GM19324 (cell line): ENCODE measurements at regions not wholly inside any gene's neighbourhood (a gene's known extent, or its start where the extent isn't known, plus 50 kb on each side); places are given as distances from the start of the nearest gene placed in this dataset.
A peak's percentile ranks its signal among the peaks of the same experiment; 100 is the strongest.

ENCODE experiments used
- ATAC-seq: cut with Tn5 transposase; IDR thresholded peaks from one replicate; pipeline ENCODE4 v1.9.1; 2021; ENCODE audit warnings: mild to moderate bottlenecking, moderate library complexity; ENCODE audit not compliant: unreplicated experiment, low FRiP score

GRCh38 chr4:167469436-167469835, 235.1 kb upstream of the SPOCK3 start:
- no peak for ATAC-seq

- ATAC-seq = no peak
Measured at GRCh38 chr4:167475951-167476350, 241.7 kb upstream of the SPOCK3 start.

DNA sequence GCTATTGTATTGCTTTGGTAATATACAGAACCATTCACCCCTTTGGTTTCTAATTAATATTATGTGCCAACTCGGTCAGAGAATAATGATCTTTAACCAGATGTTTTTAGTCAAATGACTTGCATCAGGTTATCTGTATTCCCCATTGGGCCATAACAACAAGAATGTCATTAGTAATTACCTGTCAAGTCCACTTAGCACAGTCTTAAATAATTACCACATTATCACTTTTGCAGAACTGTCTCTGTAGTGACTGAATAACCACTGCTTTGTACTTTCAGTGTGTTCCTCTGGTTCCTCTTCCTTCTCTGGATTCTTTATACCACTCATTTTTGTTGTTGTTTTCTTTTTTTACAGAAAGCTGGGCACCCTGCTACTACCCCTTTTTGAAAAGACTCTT, 257.7 kb upstream of the SPOCK3 start:
- no peak for ATAC-seq

DNA sequence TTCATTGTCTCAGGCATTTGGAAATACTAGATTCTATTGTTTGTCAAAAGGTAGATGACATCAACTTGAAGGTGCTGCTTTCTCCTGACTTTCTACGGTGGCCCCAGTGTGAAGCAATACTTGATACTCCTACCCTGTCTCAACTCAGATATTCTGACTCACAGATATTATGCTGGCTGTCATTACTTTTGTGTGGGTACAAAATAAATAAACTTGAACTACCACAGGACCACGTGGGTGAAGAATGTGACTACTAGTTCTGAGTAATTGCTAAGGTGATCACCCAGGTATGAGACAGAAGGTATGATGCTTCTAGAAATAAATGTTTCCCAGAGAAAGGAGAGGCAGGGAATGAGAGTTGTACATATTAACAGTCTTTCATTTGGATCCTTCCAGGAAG, 275.3 kb upstream of the SPOCK3 start:
- ATAC-seq = no peak

GRCh38 chr4:167524091-167524490, 289.8 kb upstream of the SPOCK3 start:
- no peak for ATAC-seq

- no peak for ATAC-seq
Measured at GRCh38 chr4:167537761-167538160, 303.5 kb upstream of the SPOCK3 start.

GRCh38 chr4:167541286-167541685, 307.0 kb upstream of the SPOCK3 start:
- no peak for ATAC-seq

DNA sequence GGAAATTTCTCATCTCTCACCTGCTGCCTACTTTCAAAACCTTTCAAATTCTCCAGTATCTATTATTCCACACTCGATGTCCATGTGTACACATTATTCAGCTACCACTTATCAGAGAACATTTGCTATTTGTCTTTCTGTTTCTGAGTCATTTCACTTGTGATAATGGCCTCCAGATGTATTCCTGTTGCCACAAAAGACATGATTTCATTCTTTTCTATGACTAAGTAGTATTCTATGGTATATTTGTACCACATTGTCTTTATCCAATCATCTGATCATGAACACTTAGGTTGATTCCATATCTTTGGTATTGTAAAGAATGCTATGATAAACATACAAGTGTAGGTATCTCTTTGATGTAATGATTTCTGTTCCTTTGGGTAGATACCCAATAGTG, 310.1 kb upstream of the SPOCK3 start:
- no peak for ATAC-seq

DNA sequence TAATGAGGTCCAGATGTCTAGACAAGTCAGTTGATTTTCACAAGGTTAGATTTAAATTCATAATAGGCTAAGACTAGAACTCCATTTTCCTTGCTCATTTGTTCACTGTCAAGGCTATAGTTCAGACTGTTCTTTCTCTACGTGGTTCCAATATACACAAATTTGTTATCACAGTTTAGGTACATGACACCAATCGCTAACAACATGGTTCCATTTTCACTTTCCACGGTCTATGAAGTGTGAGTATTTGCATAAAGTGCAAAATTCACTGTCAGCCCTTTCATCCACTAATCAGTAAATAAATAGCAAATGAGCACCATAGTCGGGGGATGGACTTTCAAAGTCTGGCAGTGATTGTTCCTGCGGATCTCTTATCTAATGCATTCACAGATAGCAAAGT, 315.7 kb upstream of the SPOCK3 start:
- ATAC-seq = no peak

GRCh38 chr4:167555338-167556022, 321.2 kb upstream of the SPOCK3 start:
- peak; percentile 84 for ATAC-seq

DNA sequence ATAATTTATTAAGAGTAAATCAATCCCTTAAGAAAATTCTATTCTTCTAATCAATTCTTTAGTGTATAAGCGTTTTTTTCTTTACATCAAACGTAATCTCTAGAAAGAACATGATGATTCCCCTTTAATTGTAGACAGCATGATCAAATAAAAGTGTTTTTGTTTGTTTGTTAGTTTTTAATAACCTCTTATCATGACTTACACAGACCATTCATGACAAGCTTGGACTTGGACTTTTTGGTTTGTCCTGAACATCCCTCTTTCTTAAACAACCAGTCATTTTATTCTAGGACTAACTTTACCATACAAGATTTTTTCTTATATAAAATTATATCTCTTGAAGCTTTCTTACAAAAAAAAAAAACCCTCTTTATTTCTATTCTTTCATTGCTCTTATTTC, 344.6 kb upstream of the SPOCK3 start:
- no peak for ATAC-seq

DNA sequence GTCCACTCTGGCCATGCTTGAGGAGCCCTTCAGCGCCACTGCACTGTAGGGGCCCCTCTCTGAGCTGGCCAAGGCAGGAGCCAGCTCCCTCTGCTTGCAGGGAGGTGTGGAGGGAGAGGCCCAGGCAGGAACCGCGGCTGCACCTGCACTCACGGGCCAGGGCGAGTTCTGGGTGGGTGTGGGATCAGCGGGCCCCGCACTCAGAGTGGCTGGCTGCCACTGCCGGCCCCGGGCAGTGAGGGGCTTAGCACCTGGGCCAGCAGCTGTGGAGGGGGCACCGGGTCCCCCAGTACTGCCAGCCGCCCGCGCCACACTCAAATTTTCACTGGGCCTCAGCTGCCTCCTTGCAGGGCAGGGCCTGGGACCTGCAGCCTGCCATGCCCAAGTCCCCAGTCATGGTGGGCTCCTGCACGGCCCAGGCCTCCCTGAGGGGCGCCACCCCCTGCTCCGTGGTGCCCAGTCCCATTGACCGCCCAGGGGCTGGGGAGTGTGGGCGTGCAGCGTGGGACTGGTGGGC, 347.2 kb upstream of the SPOCK3 start:
- no peak for ATAC-seq

- ATAC-seq = no peak
Measured at GRCh38 chr4:167587361-167587760, 353.1 kb upstream of the SPOCK3 start.

DNA sequence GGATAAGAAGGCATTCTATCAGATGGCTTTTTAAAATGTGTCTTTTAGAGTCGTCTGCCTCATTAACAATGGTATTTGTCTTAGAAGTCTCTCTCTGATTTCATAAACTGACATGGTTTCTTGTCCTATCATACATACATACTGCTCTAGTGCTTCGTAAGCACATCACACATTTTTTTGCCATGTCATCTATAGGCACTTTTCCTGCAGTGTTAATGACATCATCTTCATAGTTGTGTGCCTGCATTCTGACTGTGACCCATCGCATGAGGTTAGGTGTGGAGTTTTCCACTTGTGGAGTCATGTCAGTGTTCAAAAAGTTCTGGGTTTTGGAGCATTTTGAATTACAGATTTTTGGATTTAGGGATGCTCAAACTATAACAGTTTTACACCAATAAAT, 361.6 kb upstream of the SPOCK3 start:
- ATAC-seq = no peak

- no peak for ATAC-seq
Measured at GRCh38 chr4:167602157-167602556, 367.9 kb upstream of the SPOCK3 start.

- ATAC-seq = no peak
Measured at GRCh38 chr4:167606551-167606950, 372.3 kb upstream of the SPOCK3 start.

- ATAC-seq = no peak
Measured at GRCh38 chr4:167613381-167613780, 379.1 kb upstream of the SPOCK3 start.

DNA sequence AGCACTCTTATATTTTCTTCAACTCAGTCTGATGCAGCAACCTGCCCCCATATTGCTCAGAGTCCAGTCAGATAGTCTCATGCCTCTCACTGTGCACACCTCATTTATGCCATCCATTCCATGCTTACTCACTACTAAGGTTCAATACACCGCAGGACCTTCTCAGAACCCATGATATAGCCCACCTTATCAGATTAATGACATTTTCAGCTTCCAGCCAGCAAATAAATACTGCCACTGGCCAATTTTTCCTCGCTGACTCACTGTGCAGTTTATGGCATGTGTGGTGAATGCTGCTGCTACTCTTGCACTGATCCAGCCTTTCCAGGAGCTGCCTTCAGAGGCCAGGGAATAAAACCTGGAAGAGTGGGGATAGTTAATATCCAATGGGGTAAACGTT, 380.6 kb upstream of the SPOCK3 start:
- ATAC-seq = no peak

- ATAC-seq = no peak
Measured at GRCh38 chr4:167616476-167616875, 382.2 kb upstream of the SPOCK3 start.

- ATAC-seq = peak; percentile 91
Measured at GRCh38 chr4:167622481-167623240, 388.4 kb upstream of the SPOCK3 start.

DNA sequence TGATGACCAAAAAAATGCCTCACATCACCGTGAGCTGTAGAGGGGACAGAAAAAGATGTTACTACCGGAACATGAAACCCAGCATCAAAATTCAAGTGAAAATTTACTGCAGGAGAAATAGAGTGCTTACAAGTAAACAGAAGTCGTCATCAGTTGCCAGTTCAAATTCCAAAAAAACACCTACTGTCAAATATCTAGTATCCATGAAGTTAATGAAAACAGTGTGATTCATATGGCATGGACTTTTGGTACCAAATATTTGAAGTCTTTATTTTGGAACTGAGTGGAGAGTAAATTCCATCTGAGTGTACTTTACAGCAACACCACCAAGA, 388.9 kb upstream of the SPOCK3 start:
- no peak for ATAC-seq

GRCh38 chr4:167629272-167629671, 395.0 kb upstream of the SPOCK3 start:
- no peak for ATAC-seq
